CD4-positive, alpha-beta memory T cell (primary cell): ENCODE measurements at regions not wholly inside any gene's neighbourhood (a gene's known extent, or its start where the extent isn't known, plus 50 kb on each side); places are given as distances from the start of the nearest gene placed in this dataset.

Experiments used
- CTCF ChIA-PET: fragments of 350-600 bp; sonication (Branson Sonifier 250); formaldehyde crosslinking; loops from one replicate; lab custom pipeline; 2021; ENCODE audit warnings: inconsistent platforms; ENCODE audit not compliant: partially characterized antibody; lab: Charles Lee
- POLR2A ChIA-PET: fragments of 350-600 bp; sonication (Branson Sonifier 250); formaldehyde crosslinking; loops from one replicate; lab custom pipeline; 2021; ENCODE audit not compliant: partially characterized antibody; lab: Charles Lee
- DNase-seq, 5 donors: peaks; one replicate each; pipeline versions ENCODE4 v3.0.0 to v3.0.0-alpha.2; 2020 to 2022; ENCODE audit warnings: mixed read lengths in 1 of 5
- H3K27ac ChIP-seq: one replicate; pipeline ENCODE4 v1.7.0; 2013; ENCODE audit warnings: low read depth, low read length
- H3K27me3 ChIP-seq: 2 replicates; pipeline ENCODE4 v1.7.0; 2013; ENCODE audit warnings: mild to moderate bottlenecking, low read length, moderate library complexity; ENCODE audit not compliant: insufficient read depth
- H3K36me3 ChIP-seq: 2 replicates; pipeline ENCODE4 v1.7.0; 2013; ENCODE audit warnings: mild to moderate bottlenecking, low read length, moderate library complexity; ENCODE audit not compliant: insufficient read depth
- H3K4me1 ChIP-seq: 2 replicates; pipeline ENCODE4 v1.7.0; 2013; ENCODE audit warnings: mild to moderate bottlenecking, low read length, moderate library complexity; ENCODE audit not compliant: insufficient read depth
- H3K4me3 ChIP-seq, 2 donors: one replicate each; pipeline ENCODE4 v1.7.0; 2013; ENCODE audit warnings: low read length in 2 of 2, mild to moderate bottlenecking in 1 of 2
- H3K9me3 ChIP-seq, 2 donors: one replicate each; pipeline ENCODE4 v1.7.0; 2013; ENCODE audit warnings: low read length in 2 of 2, control low read depth in 1 of 2; ENCODE audit not compliant: control insufficient read depth in 1 of 2
- H3K27ac Mint-ChIP-seq, 7 donors: one replicate each; pipeline ENCODE4 v1.8.0; 2020 to 2021; ENCODE audit warnings: mixed read lengths in 7 of 7, mild to moderate bottlenecking in 6 of 7, inconsistent platforms in 3 of 7, moderate library complexity in 3 of 7
- H3K27me3 Mint-ChIP-seq, 2 donors: one replicate each; pipeline ENCODE4 v1.8.0; 2020 to 2021; ENCODE audit warnings: mixed read lengths in 2 of 2
- H3K36me3 Mint-ChIP-seq, 2 donors: one replicate each; pipeline ENCODE4 v1.8.0; 2020 to 2021; ENCODE audit warnings: mixed read lengths in 2 of 2, inconsistent platforms in 1 of 2, mild to moderate bottlenecking in 1 of 2
- H3K4me1 Mint-ChIP-seq, 4 donors: one replicate each; pipeline ENCODE4 v1.8.0; 2020 to 2021; ENCODE audit warnings: mixed read lengths in 4 of 4, mild to moderate bottlenecking in 1 of 4
- H3K4me3 Mint-ChIP-seq, 8 donors: one replicate each; pipeline ENCODE4 v1.8.0; 2020 to 2021; ENCODE audit warnings: mixed read lengths in 8 of 8, mild to moderate bottlenecking in 7 of 8, moderate library complexity in 6 of 8, inconsistent platforms in 3 of 8
- H3K9me3 Mint-ChIP-seq, 8 donors: one replicate each; pipeline ENCODE4 v1.8.0; 2020 to 2021; ENCODE audit warnings: mixed read lengths in 8 of 8, mild to moderate bottlenecking in 5 of 8, inconsistent platforms in 3 of 8, moderate library complexity in 1 of 8
- intact Hi-C: fragments of 100-400 bp; cut with micrococcal nuclease; formaldehyde crosslinking; loops from one replicate; pipeline ENCODE4 v1.15.1; 2023

GRCh38 chr1:215345208-215345607, 221.9 kb upstream of the KCTD3 start:
- DNase-seq = no peak
- CTCF ChIA-PET = no interaction called here
- H3K27ac Mint-ChIP-seq = no peak overlapping the region
- H3K36me3 Mint-ChIP-seq = no peaks in the 10 kb centered on the region
- H3K4me3 Mint-ChIP-seq = no peak overlapping the region
- Histone ChIP-seq H3K27ac (no peak overlapping the region), H3K27me3 (no peaks in the 10 kb centered on the region), H3K4me1 (no peaks in the 10 kb centered on the region), H3K9me3 (no peaks in the 10 kb centered on the region), H3K36me3 (no peaks in the 10 kb centered on the region), H3K4me3 (no peak overlapping the region)
- H3K4me1 Mint-ChIP-seq = no peaks in the 10 kb centered on the region
- POLR2A ChIA-PET = no interaction called here
- intact Hi-C loops = no loop called here
- peaks cover 0 to 6% (median 2%) of the 10 kb centered on the region in 8 donors for H3K9me3 Mint-ChIP-seq
- no peaks in the 10 kb centered on the region for H3K27me3 Mint-ChIP-seq

GRCh38 chr1:215345766-215346165, 221.3 kb upstream of the KCTD3 start:
- POLR2A ChIA-PET = no interaction called here
- Mint-ChIP-seq H3K9me3 (peaks cover 0 to 6% (median 2%) of the 10 kb centered on the region in 8 donors), H3K27me3 (no peaks in the 10 kb centered on the region), H3K4me3 (no peak overlapping the region), H3K4me1 (no peaks in the 10 kb centered on the region), H3K36me3 (no peaks in the 10 kb centered on the region), H3K27ac (no peak overlapping the region)
- Histone ChIP-seq H3K9me3 (no peaks in the 10 kb centered on the region), H3K27me3 (no peaks in the 10 kb centered on the region), H3K4me1 (no peaks in the 10 kb centered on the region), H3K36me3 (no peaks in the 10 kb centered on the region), H3K4me3 (no peak overlapping the region), H3K27ac (no peak overlapping the region)
- intact Hi-C loops = no loop called here
- no peak for DNase-seq
- CTCF ChIA-PET = no interaction called here

GRCh38 chr1:215357901-215358300, 209.2 kb upstream of the KCTD3 start:
- no peak overlapping the region for H3K27ac Mint-ChIP-seq
- Histone ChIP-seq H3K27me3 (no peaks in the 10 kb centered on the region), H3K4me3 (no peak overlapping the region), H3K9me3 (no peaks in the 10 kb centered on the region), H3K27ac (no peak overlapping the region), H3K4me1 (no peaks in the 10 kb centered on the region), H3K36me3 (no peaks in the 10 kb centered on the region)
- peaks cover 0 to 6% (median under 1%) of the 10 kb centered on the region in 4 donors for H3K4me1 Mint-ChIP-seq
- H3K9me3 Mint-ChIP-seq = peaks cover 0 to 5% (median 1%) of the 10 kb centered on the region in 8 donors
- no peak for DNase-seq
- H3K27me3 Mint-ChIP-seq = no peaks in the 10 kb centered on the region
- CTCF ChIA-PET = no interaction called here
- POLR2A ChIA-PET = no interaction called here
- no peak overlapping the region for H3K4me3 Mint-ChIP-seq
- intact Hi-C loops = no loop called here
- H3K36me3 Mint-ChIP-seq = no peaks in the 10 kb centered on the region

GRCh38 chr1:215358356-215358755, 208.7 kb upstream of the KCTD3 start:
- no peaks in the 10 kb centered on the region for H3K4me1 ChIP-seq
- H3K9me3 ChIP-seq = no peaks in the 10 kb centered on the region
- H3K27me3 ChIP-seq = no peaks in the 10 kb centered on the region
- no peak overlapping the region for H3K27ac ChIP-seq
- H3K4me3 Mint-ChIP-seq = no peak overlapping the region
- intact Hi-C loops = no loop called here
- ChIA-PET CTCF (no interaction called here), POLR2A (no interaction called here)
- peaks cover 0 to 6% (median under 1%) of the 10 kb centered on the region in 4 donors for H3K4me1 Mint-ChIP-seq
- no peak overlapping the region for H3K27ac Mint-ChIP-seq
- H3K27me3 Mint-ChIP-seq = no peaks in the 10 kb centered on the region
- no peak for DNase-seq
- H3K36me3 ChIP-seq = no peaks in the 10 kb centered on the region
- H3K36me3 Mint-ChIP-seq = no peaks in the 10 kb centered on the region
- H3K9me3 Mint-ChIP-seq = peaks cover 0 to 5% (median 3%) of the 10 kb centered on the region in 8 donors
- H3K4me3 ChIP-seq = no peak overlapping the region

- no peak overlapping the region for H3K27ac ChIP-seq
- no peak overlapping the region for H3K27ac Mint-ChIP-seq
- ChIA-PET CTCF (no interaction called here), POLR2A (no interaction called here)
- intact Hi-C loops = no loop called here
- H3K36me3 Mint-ChIP-seq = no peaks in the 10 kb centered on the region
- H3K27me3 Mint-ChIP-seq = no peaks in the 10 kb centered on the region
- no peak overlapping the region for H3K4me3 Mint-ChIP-seq
- H3K4me1 ChIP-seq = no peaks in the 10 kb centered on the region
- no peak for DNase-seq
- peaks cover 0 to 8% (median 3%) of the 10 kb centered on the region in 8 donors for H3K9me3 Mint-ChIP-seq
- H3K9me3 ChIP-seq = no peaks in the 10 kb centered on the region
- no peaks in the 10 kb centered on the region for H3K27me3 ChIP-seq
- H3K4me1 Mint-ChIP-seq = no peaks in the 10 kb centered on the region
- no peaks in the 10 kb centered on the region for H3K36me3 ChIP-seq
- no peak overlapping the region for H3K4me3 ChIP-seq
These were observed 207.1 kb upstream of the KCTD3 start for GRCh38 chr1:215360031-215360430.

GRCh38 chr1:215360758-215361157, 206.3 kb upstream of the KCTD3 start:
- intact Hi-C loops = no loop called here
- no peak overlapping the region for H3K4me3 Mint-ChIP-seq
- ChIA-PET CTCF (no interaction called here), POLR2A (no interaction called here)
- no peak overlapping the region for H3K27ac ChIP-seq
- H3K36me3 ChIP-seq = no peaks in the 10 kb centered on the region
- no peaks in the 10 kb centered on the region for H3K4me1 ChIP-seq
- no peaks in the 10 kb centered on the region for H3K27me3 ChIP-seq
- H3K4me3 ChIP-seq = no peak overlapping the region
- H3K27me3 Mint-ChIP-seq = no peaks in the 10 kb centered on the region
- H3K9me3 Mint-ChIP-seq = peaks cover 0 to 8% (median 3%) of the 10 kb centered on the region in 8 donors
- no peak for DNase-seq
- no peaks in the 10 kb centered on the region for H3K4me1 Mint-ChIP-seq
- no peak overlapping the region for H3K27ac Mint-ChIP-seq
- no peaks in the 10 kb centered on the region for H3K9me3 ChIP-seq
- no peaks in the 10 kb centered on the region for H3K36me3 Mint-ChIP-seq

- Mint-ChIP-seq H3K9me3 (peaks cover 0 to 8% (median 0%) of the 10 kb centered on the region in 8 donors), H3K27ac (no peak overlapping the region), H3K4me3 (no peak overlapping the region), H3K36me3 (no peaks in the 10 kb centered on the region), H3K27me3 (no peaks in the 10 kb centered on the region), H3K4me1 (no peaks in the 10 kb centered on the region)
- H3K27ac ChIP-seq = no peak overlapping the region
- no peak for DNase-seq
- no peaks in the 10 kb centered on the region for H3K4me1 ChIP-seq
- ChIA-PET POLR2A (no interaction called here), CTCF (no interaction called here)
- no peaks in the 10 kb centered on the region for H3K27me3 ChIP-seq
- intact Hi-C loops = no loop called here
- H3K4me3 ChIP-seq = no peak overlapping the region
- H3K9me3 ChIP-seq = no peaks in the 10 kb centered on the region
- no peaks in the 10 kb centered on the region for H3K36me3 ChIP-seq
These were observed 191.7 kb upstream of the KCTD3 start for GRCh38 chr1:215375381-215375780.
